H9 (cell line): ENCODE measurements at regions not wholly inside any gene's neighbourhood (a gene's known extent, or its start where the extent isn't known, plus 50 kb on each side); places are given as distances from the start of the nearest gene placed in this dataset.
"Not testable (repeated sequence)": the region's sequence is repeated elsewhere in the genome, so short reads cannot be mapped to it uniquely, and the experiment has no call there.

Source experiments
- DNase-seq: peaks from one replicate; pipeline ENCODE4 v3.0.0-alpha.2; 2017
- H2AFZ ChIP-seq: one replicate; pipeline ENCODE4 v1.6.1; 2013; ENCODE audit warnings: mild to moderate bottlenecking, low read length, control low read depth, moderate library complexity
- H2AK5ac ChIP-seq: 2 replicates; pipeline ENCODE4 v1.6.1; 2013; ENCODE audit warnings: low read length, control low read depth, mixed read lengths; ENCODE audit not compliant: insufficient read length
- H2BK120ac ChIP-seq: one replicate; pipeline ENCODE4 v1.6.1; 2013; ENCODE audit warnings: low read depth, mild to moderate bottlenecking, low read length, control low read depth, inconsistent platforms; ENCODE audit not compliant: poor library complexity, severe bottlenecking
- H2BK12ac ChIP-seq: 2 replicates; pipeline ENCODE4 v1.6.1; 2013; ENCODE audit warnings: low read length, control low read depth, mixed read lengths, low read depth; ENCODE audit not compliant: insufficient read length
- H2BK15ac ChIP-seq: 2 replicates; pipeline ENCODE4 v1.6.1; 2013; ENCODE audit warnings: low read depth, low read length, control low read depth
- H2BK20ac ChIP-seq: one replicate; pipeline ENCODE4 v1.6.1; 2013; ENCODE audit warnings: low read depth, mild to moderate bottlenecking, low read length, control low read depth, inconsistent platforms; ENCODE audit not compliant: poor library complexity, severe bottlenecking
- H2BK5ac ChIP-seq: 2 replicates; pipeline ENCODE4 v1.6.1; 2013; ENCODE audit warnings: low read length, control low read depth, mixed read lengths; ENCODE audit not compliant: insufficient read length
- H3K14ac ChIP-seq: 2 replicates; pipeline ENCODE4 v1.6.1; 2013; ENCODE audit warnings: low read length, control low read depth; ENCODE audit not compliant: insufficient read depth
- H3K18ac ChIP-seq: 2 replicates; pipeline ENCODE4 v1.6.1; 2013; ENCODE audit warnings: low read depth, mild to moderate bottlenecking, mixed read lengths, low read length, control low read depth; ENCODE audit not compliant: insufficient read length
- H3K23ac ChIP-seq: 2 replicates; pipeline ENCODE4 v1.6.1; 2013; ENCODE audit warnings: low read length, control low read depth, mixed read lengths, low read depth; ENCODE audit not compliant: insufficient read length
- H3K23me2 ChIP-seq: 2 replicates; pipeline ENCODE4 v1.6.1; 2013; ENCODE audit warnings: low read depth, mild to moderate bottlenecking, mixed read lengths, low read length, control low read depth; ENCODE audit not compliant: insufficient read length, poor library complexity, severe bottlenecking
- H3K27ac ChIP-seq: 2 replicates; pipeline ENCODE4 v1.5.1; 2013; ENCODE audit warnings: low read length, control low read depth, mixed read lengths, low read depth; ENCODE audit not compliant: insufficient read length
- H3K27me3 ChIP-seq: 2 replicates; pipeline ENCODE4 v1.6.1; 2013; ENCODE audit warnings: low read length, control low read depth, inconsistent platforms; ENCODE audit not compliant: insufficient read depth
- H3K4ac ChIP-seq: 2 replicates; pipeline ENCODE4 v1.6.1; 2013; ENCODE audit warnings: low read depth, mild to moderate bottlenecking, control low read depth, inconsistent platforms, low read length, moderate library complexity
- H3K4me1 ChIP-seq: 2 replicates; pipeline ENCODE4 v1.6.1; 2013; ENCODE audit warnings: low read length, control low read depth, inconsistent platforms; ENCODE audit not compliant: insufficient read depth
- H3K4me2 ChIP-seq: 2 replicates; pipeline ENCODE4 v1.6.1; 2013; ENCODE audit warnings: low read length, control low read depth, mixed read lengths; ENCODE audit not compliant: insufficient read length, insufficient read depth
- H3K56ac ChIP-seq: 2 replicates; pipeline ENCODE4 v1.6.1; 2013; ENCODE audit warnings: low read depth, mild to moderate bottlenecking, mixed read lengths, low read length, control low read depth; ENCODE audit not compliant: insufficient read length
- H3K79me1 ChIP-seq: 2 replicates; pipeline ENCODE4 v1.6.1; 2013; ENCODE audit warnings: low read depth, mild to moderate bottlenecking, moderate library complexity, low read length, control low read depth, inconsistent platforms; ENCODE audit not compliant: insufficient read depth, poor library complexity, severe bottlenecking
- H3K79me2 ChIP-seq: 2 replicates; pipeline ENCODE4 v1.6.1; 2013; ENCODE audit warnings: low read length, control low read depth, inconsistent platforms; ENCODE audit not compliant: insufficient read depth
- H3K9ac ChIP-seq: 2 replicates; pipeline ENCODE4 v1.6.1; 2013; ENCODE audit warnings: low read length, control low read depth, mixed read lengths; ENCODE audit not compliant: insufficient read length; ENCODE audit errors: extremely low read depth
- H3K9me3 ChIP-seq: one replicate; pipeline ENCODE4 v1.6.1; 2013; ENCODE audit warnings: low read depth, low read length, inconsistent platforms; ENCODE audit not compliant: control insufficient read depth
- H3T11ph ChIP-seq: one replicate; pipeline ENCODE4 v1.6.1; 2013; ENCODE audit warnings: mild to moderate bottlenecking, low read length, control low read depth, inconsistent platforms
- H4K20me1 ChIP-seq: one replicate; pipeline ENCODE4 v1.6.1; 2013; ENCODE audit not compliant: control insufficient read depth, insufficient read length, insufficient read depth
- H4K5ac ChIP-seq: 2 replicates; pipeline ENCODE4 v1.6.1; 2013; ENCODE audit warnings: low read depth, mild to moderate bottlenecking, mixed read lengths, low read length, control low read depth; ENCODE audit not compliant: insufficient read length
- H4K8ac ChIP-seq: replicated peaks from 2 replicates; pipeline ENCODE4 v1.6.1; 2013; ENCODE audit warnings: low read length, control low read depth, mixed read lengths, low read depth; ENCODE audit not compliant: insufficient read length
- H4K91ac ChIP-seq: 2 replicates; pipeline ENCODE4 v1.6.1; 2013; ENCODE audit warnings: low read depth, mild to moderate bottlenecking, moderate library complexity, mixed read lengths, low read length, control low read depth; ENCODE audit not compliant: insufficient read length
- H3K27ac Mint-ChIP-seq, 3 experiments: 2 replicates in 2 of 3; 3 replicates in 1 of 3; pipeline ENCODE4 v1.8.0; 2020 to 2021; ENCODE audit warnings: mixed read lengths in 3 of 3, mild to moderate bottlenecking in 1 of 3, moderate library complexity in 1 of 3
- H3K27me3 Mint-ChIP-seq: 2 replicates; pipeline ENCODE4 v1.8.0; 2021; ENCODE audit warnings: low read depth, mild to moderate bottlenecking, moderate library complexity, mixed read lengths
- H3K36me3 Mint-ChIP-seq, 3 experiments: 2 replicates in 2 of 3; 3 replicates in 1 of 3; pipeline ENCODE4 v1.8.0; 2020 to 2021; ENCODE audit warnings: low read depth in 3 of 3, mixed read lengths in 3 of 3; ENCODE audit not compliant: insufficient read depth in 1 of 3
- H3K4me1 Mint-ChIP-seq, 2 experiments: 2 replicates each; pipeline ENCODE4 v1.8.0; 2020; ENCODE audit warnings: mixed read lengths in 2 of 2
- H3K4me3 Mint-ChIP-seq, 2 experiments: 2 replicates in 1 of 2; 3 replicates in 1 of 2; pipeline ENCODE4 v1.8.0; 2020 to 2021; ENCODE audit warnings: mild to moderate bottlenecking in 2 of 2, mixed read lengths in 2 of 2, moderate library complexity in 1 of 2
- H3K9me3 Mint-ChIP-seq, 2 experiments: 2 replicates in 1 of 2; 3 replicates in 1 of 2; pipeline ENCODE4 v1.8.0; 2020; ENCODE audit warnings: mild to moderate bottlenecking in 2 of 2, mixed read lengths in 2 of 2, moderate library complexity in 1 of 2
- WGBS: extraction: QIAGEN DNeasy Blood & Tissue Kit; methylation state at CpG from one replicate; pipeline ENCODE4 v1.1.7; 2013; ENCODE audit warnings: missing lambda C conversion rate, low lambda C conversion rate, mixed read lengths; ENCODE audit not compliant: insufficient read length; ENCODE audit errors: extremely low coverage; 5-methylcytosine and 5-hydroxymethylcytosine counted together
- TF ChIP-seq, protein P1 (sequence below): fragments of 200-600 bp; sonication (generic); conservative IDR thresholded peaks from 3 replicates; pipeline ENCODE4 v1.8.0; 2021; ENCODE audit warnings: antibody characterized with exemption, mild to moderate bottlenecking

GRCh38 chr5:119752921-119753886 lies 123.8 kb downstream of the FAM170A start:
- H3K9ac ChIP-seq: no peak overlapping the region
- H3K9me3 Mint-ChIP-seq: peaks cover 3 to 14% of the 10 kb centered on the region in 2 experiments; a peak in 4 of 5 replicates
- H3K4me3 Mint-ChIP-seq: no peak overlapping the region; a peak in 1 of 5 replicates
- H2BK20ac ChIP-seq: no peak overlapping the region
- H2BK120ac ChIP-seq: no peak overlapping the region
- no CpG with 5 or more reads among the region's 8 CpGs for WGBS
- no peak overlapping the region for H4K91ac ChIP-seq
- no peak overlapping the region for H2BK15ac ChIP-seq
- H3K4ac ChIP-seq: no peak overlapping the region
- H3K56ac ChIP-seq: no peak overlapping the region
- H4K8ac ChIP-seq: no peak overlapping the region
- H2BK5ac ChIP-seq: no peak overlapping the region
- no peaks in the 10 kb centered on the region for H3K27me3 ChIP-seq
- no peaks in the 10 kb centered on the region for H3K23me2 ChIP-seq
- DNase-seq: no peak
- no peak overlapping the region for H2BK12ac ChIP-seq
- no peak overlapping the region for H2AK5ac ChIP-seq
- no peak overlapping the region for H3K18ac ChIP-seq
- H2AFZ ChIP-seq: no peak overlapping the region
- H4K5ac ChIP-seq: no peak overlapping the region
- H3K4me1 ChIP-seq: no peaks in the 10 kb centered on the region; the same call in 1 of the 2 replicates
- peaks cover 0 to 15% (median 7%) of the 10 kb centered on the region in 3 experiments; a peak in 6 of 7 replicates for H3K36me3 Mint-ChIP-seq
- no peaks in the 10 kb centered on the region for H3K79me2 ChIP-seq
- no peaks in the 10 kb centered on the region for H3K9me3 ChIP-seq
- H3K14ac ChIP-seq: no peak overlapping the region
- H3K27ac ChIP-seq: no peak overlapping the region
- H3K23ac ChIP-seq: no peak overlapping the region
- H3K4me1 Mint-ChIP-seq: peaks cover 14 to 16% of the 10 kb centered on the region in 2 experiments
- TF ChIP-seq, protein P1, sequence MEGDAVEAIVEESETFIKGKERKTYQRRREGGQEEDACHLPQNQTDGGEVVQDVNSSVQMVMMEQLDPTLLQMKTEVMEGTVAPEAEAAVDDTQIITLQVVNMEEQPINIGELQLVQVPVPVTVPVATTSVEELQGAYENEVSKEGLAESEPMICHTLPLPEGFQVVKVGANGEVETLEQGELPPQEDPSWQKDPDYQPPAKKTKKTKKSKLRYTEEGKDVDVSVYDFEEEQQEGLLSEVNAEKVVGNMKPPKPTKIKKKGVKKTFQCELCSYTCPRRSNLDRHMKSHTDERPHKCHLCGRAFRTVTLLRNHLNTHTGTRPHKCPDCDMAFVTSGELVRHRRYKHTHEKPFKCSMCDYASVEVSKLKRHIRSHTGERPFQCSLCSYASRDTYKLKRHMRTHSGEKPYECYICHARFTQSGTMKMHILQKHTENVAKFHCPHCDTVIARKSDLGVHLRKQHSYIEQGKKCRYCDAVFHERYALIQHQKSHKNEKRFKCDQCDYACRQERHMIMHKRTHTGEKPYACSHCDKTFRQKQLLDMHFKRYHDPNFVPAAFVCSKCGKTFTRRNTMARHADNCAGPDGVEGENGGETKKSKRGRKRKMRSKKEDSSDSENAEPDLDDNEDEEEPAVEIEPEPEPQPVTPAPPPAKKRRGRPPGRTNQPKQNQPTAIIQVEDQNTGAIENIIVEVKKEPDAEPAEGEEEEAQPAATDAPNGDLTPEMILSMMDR: no peak
- no peaks in the 10 kb centered on the region for H4K20me1 ChIP-seq
- no peak overlapping the region for H3K4me2 ChIP-seq
- peak overlapping the region in 2 of 3 experiments; percentile 40; a peak in 1 of 7 replicates for H3K27ac Mint-ChIP-seq
- no peak overlapping the region for H3T11ph ChIP-seq
- H3K79me1 ChIP-seq: no peaks in the 10 kb centered on the region
- H3K27me3 Mint-ChIP-seq: no peaks in the 10 kb centered on the region

DNA sequence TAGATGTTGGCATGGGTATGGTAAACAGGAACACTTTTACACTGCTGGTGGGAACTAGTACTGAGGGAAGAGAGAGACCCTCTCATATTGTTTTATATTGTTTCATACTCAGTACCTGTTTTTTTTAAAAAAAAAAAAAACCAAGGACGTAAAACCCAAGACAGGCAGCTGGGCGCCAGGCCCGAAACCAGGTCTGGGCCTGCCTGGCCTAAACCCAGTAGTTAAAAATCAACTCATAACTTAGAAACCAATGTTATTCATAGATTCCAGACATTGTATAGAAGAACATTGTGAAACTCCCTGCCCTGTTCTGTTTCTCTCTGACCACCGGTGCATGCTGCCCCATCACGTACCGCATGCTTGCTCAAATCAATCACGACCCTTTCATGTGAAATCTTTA lies 125.5 kb downstream of the FAM170A start:
- not testable (repeated sequence) for H4K8ac ChIP-seq, H4K91ac ChIP-seq, H2BK20ac ChIP-seq, H3K4ac ChIP-seq, H2AFZ ChIP-seq, H3K23ac ChIP-seq, H3K9me3 ChIP-seq, H3K79me2 ChIP-seq, H2BK120ac ChIP-seq, H3K4me3 Mint-ChIP-seq, H4K20me1 ChIP-seq, H3K4me1 ChIP-seq, H3K27me3 Mint-ChIP-seq, H3K27me3 ChIP-seq, H3T11ph ChIP-seq, H3K23me2 ChIP-seq, H3K18ac ChIP-seq, H3K14ac ChIP-seq, H3K27ac Mint-ChIP-seq, H3K4me2 ChIP-seq, H3K27ac ChIP-seq, H3K56ac ChIP-seq, H4K5ac ChIP-seq, H2BK5ac ChIP-seq, H2BK12ac ChIP-seq, H2AK5ac ChIP-seq, H2BK15ac ChIP-seq, H3K79me1 ChIP-seq, DNase-seq, H3K9ac ChIP-seq
- peaks cover 14 to 16% of the 10 kb centered on the region in 2 experiments for H3K4me1 Mint-ChIP-seq
- WGBS: no CpG with 5 or more reads among the region's 7 CpGs
- peaks cover 3 to 14% of the 10 kb centered on the region in 2 experiments; a peak in 4 of 5 replicates for H3K9me3 Mint-ChIP-seq
- H3K36me3 Mint-ChIP-seq: peaks cover 0 to 15% (median 7%) of the 10 kb centered on the region in 3 experiments; a peak in 6 of 7 replicates
